Pancreas (tissue), 10 donors: ENCODE measurements at regions not wholly inside any gene's neighbourhood (a gene's known extent, or its start where the extent isn't known, plus 50 kb on each side); places are given as distances from the start of the nearest gene placed in this dataset.
"Not testable (repeated sequence)": the region's sequence is repeated elsewhere in the genome, so short reads cannot be mapped to it uniquely, and the experiment has no call there.

Experiments
- ATAC-seq, 4 donors: fragments of 200-7000 bp; cut with Tn5 transposase; one replicate each; pipeline versions ENCODE4 v1.8.0 to v1.9.1; 2020; ENCODE audit warnings: mild to moderate bottlenecking in 4 of 4, moderate library complexity in 4 of 4
- DNase-seq, 6 donors: peaks; one replicate each; pipeline ENCODE4 v3.0.0-alpha.2; 2020
- FAIRE-seq: peaks from 2 replicates; lab custom pipeline; 2012; peaks lifted over from hg19 to GRCh38; lab: Jason Lieb, UNC
- H3K27ac ChIP-seq, 4 donors: fragments of 200-600 bp; sonication (generic); 1 replicate in 3 of 4; 2 replicates in 1 of 4; pipeline versions ENCODE4 v1.5.0 to v1.8.0; 2020
- H3K27me3 ChIP-seq, 4 donors: fragments of 200-600 bp; one replicate each; pipeline ENCODE4 v1.8.0; 2021
- H3K36me3 ChIP-seq, 3 donors: fragments of 200-600 bp; sonication (generic) in 1 of 3; one replicate each; pipeline versions ENCODE4 v1.5.0 to v1.8.0; 2020 to 2021
- H3K4me1 ChIP-seq, 3 donors: fragments of 200-600 bp; one replicate each; pipeline ENCODE4 v1.8.0; 2021
- H3K4me3 ChIP-seq, 4 donors: fragments of 200-600 bp; sonication (generic) in 2 of 4; one replicate each; pipeline versions ENCODE4 v1.5.0 to v1.8.0; 2020 to 2021
- H3K9me3 ChIP-seq, 4 donors: fragments of 200-600 bp; one replicate each; pipeline ENCODE4 v1.8.0; 2021
- CTCF ChIP-seq, 4 donors: fragments of 200-600 bp; sonication (generic) in 3 of 4; IDR thresholded peaks; one replicate each; pipeline versions ENCODE4 v1.5.0 to v1.8.0; 2021; ENCODE audit warnings: antibody characterized with exemption in 4 of 4
- WGBS, 2 donors: extraction: QIAGEN DNeasy Blood & Tissue Kit; methylation state at CpG; one replicate each; pipeline ENCODE4 v1.1.7; 2013; 5-methylcytosine and 5-hydroxymethylcytosine counted together
- intact Hi-C, 3 donors: fragments of 100-400 bp; cut with DNase I; formaldehyde crosslinking; loops; one replicate each; pipeline versions ENCODE4 v1.11.1 to v1.14.2; 2022
- donor health status: healthy with polysubstance abuse.
- donor health status: DM: no; HTN: no; CAD: no; lungs with moderate emphysema.
- donor health status: DM: no; HTN: no; CAD: no.
- donor health status: control.
- donor health status: control.
- donor health status: Bipolar disorder and iron deficiency.
- donor health status: DM: yes; HTN: yes; CAD: no.
- donor health status: DM: no; HTN: no; CAD: no.
- donor health status: DM: no; HTN: no; CAD: no.
- donor health status: DM: yes; HTN: yes; CAD: no.

- Histone ChIP-seq H3K9me3 (no peaks in the 10 kb centered on the region), H3K4me1 (no peaks in the 10 kb centered on the region), H3K36me3 (no peaks in the 10 kb centered on the region), H3K27ac (no peak overlapping the region), H3K4me3 (no peak overlapping the region), H3K27me3 (no peaks in the 10 kb centered on the region)
- intact Hi-C loops: no loop called here
- FAIRE-seq (no peak), ATAC-seq (no peak), DNase-seq (no peak)
- TF ChIP-seq CTCF (IDR thresholded peaks at IDR 0.05): no peak
- 79 to 89% methylated on average over 5 of the region's 5 CpGs for WGBS, 2 donors
These were observed 283.1 kb upstream of the RASGRP1 start for GRCh38 chr15:38847666-38848065.

GRCh38 chr15:38849046-38849445 is 284.4 kb upstream of the RASGRP1 start:
- Histone ChIP-seq H3K4me3 (no peak overlapping the region), H3K36me3 (no peaks in the 10 kb centered on the region), H3K27me3 (no peaks in the 10 kb centered on the region), H3K9me3 (no peaks in the 10 kb centered on the region), H3K4me1 (no peaks in the 10 kb centered on the region), H3K27ac (no peak overlapping the region)
- intact Hi-C loops: no loop called here
- ATAC-seq (no peak), DNase-seq (no peak), FAIRE-seq (no peak)
- TF ChIP-seq CTCF (IDR thresholded peaks at IDR 0.05): no peak
- 31 to 36% methylated on average over 1 of the region's 1 CpG for WGBS, 2 donors

- WGBS, 2 donors: no CpG with 5 or more reads among the region's 1 CpG
- DNase-seq, ATAC-seq, H3K4me3 ChIP-seq, H3K36me3 ChIP-seq, H3K27ac ChIP-seq, intact Hi-C loops, H3K9me3 ChIP-seq, H3K27me3 ChIP-seq, H3K4me1 ChIP-seq, FAIRE-seq: not testable (repeated sequence)
These were observed 287.6 kb upstream of the RASGRP1 start for GRCh38 chr15:38852188-38852587.

GRCh38 chr15:38853608-38854007 is 289.0 kb upstream of the RASGRP1 start:
- no peak for FAIRE-seq
- WGBS, 2 donors: 38 to 56% methylated on average over 1 of the region's 1 CpG
- H3K9me3 ChIP-seq: no peaks in the 10 kb centered on the region
- ATAC-seq: no peak
- H3K4me3 ChIP-seq: no peak overlapping the region
- H3K27me3 ChIP-seq: no peaks in the 10 kb centered on the region
- no peak for TF ChIP-seq CTCF (IDR thresholded peaks at IDR 0.05)
- H3K36me3 ChIP-seq: no peaks in the 10 kb centered on the region
- intact Hi-C loops: no loop called here
- H3K4me1 ChIP-seq: no peaks in the 10 kb centered on the region
- DNase-seq: no peak
- H3K27ac ChIP-seq: no peak overlapping the region

- ATAC-seq (no peak), FAIRE-seq (no peak), DNase-seq (no peak)
- intact Hi-C loops: no loop called here
- Histone ChIP-seq H3K4me1 (no peaks in the 10 kb centered on the region), H3K27ac (no peak overlapping the region), H3K36me3 (no peaks in the 10 kb centered on the region), H3K9me3 (no peaks in the 10 kb centered on the region), H3K4me3 (no peak overlapping the region), H3K27me3 (no peaks in the 10 kb centered on the region)
- no peak for TF ChIP-seq CTCF (IDR thresholded peaks at IDR 0.05)
- WGBS, 2 donors: 50 to 64% methylated on average over 4 of the region's 4 CpGs
These were observed 289.9 kb upstream of the RASGRP1 start for GRCh38 chr15:38854506-38854905.

- no peaks in the 10 kb centered on the region for H3K4me1 ChIP-seq
- H3K9me3 ChIP-seq: no peaks in the 10 kb centered on the region
- FAIRE-seq (no peak), DNase-seq (no peak), ATAC-seq (no peak)
- H3K36me3 ChIP-seq: no peaks in the 10 kb centered on the region
- no peak overlapping the region for H3K27ac ChIP-seq
- TF ChIP-seq CTCF (IDR thresholded peaks at IDR 0.05): no peak
- no peaks in the 10 kb centered on the region for H3K27me3 ChIP-seq
- 34 to 50% methylated on average over 1 of the region's 1 CpG for WGBS, 2 donors
- intact Hi-C loops: no loop called here
- no peak overlapping the region for H3K4me3 ChIP-seq
These were observed 293.2 kb upstream of the RASGRP1 start for GRCh38 chr15:38857814-38858213.
